T-cell (primary cell): ENCODE measurements at regions not wholly inside any gene's neighbourhood (a gene's known extent, or its start where the extent isn't known, plus 50 kb on each side); places are given as distances from the start of the nearest gene placed in this dataset.
A peak's percentile ranks its signal among the peaks of the same experiment; 100 is the strongest.

ENCODE experiments used
- ATAC-seq, 4 experiments: fragments of 200-7000 bp in 3 of 4; fragments of 150-1000 bp in 1 of 4; cut with Tn5 transposase; replicated peaks in 1 of 4; 1 replicate in 3 of 4; 2 replicates in 1 of 4; pipeline ENCODE4 v1.10.0; 2021; ENCODE audit warnings: moderate library complexity in 3 of 4, mild to moderate bottlenecking in 2 of 4, moderate number of reproducible peaks in 1 of 4
- CTCF ChIA-PET, 2 donors: fragments of 300-600 bp; sonication (Branson Sonifier 250); formaldehyde crosslinking; loops; one replicate each; lab custom pipeline; 2022; ENCODE audit warnings: antibody characterized with exemption in 2 of 2; lab: Charles Lee
- POLR2A ChIA-PET, 2 donors: fragments of 300-600 bp; sonication (Branson Sonifier 250); formaldehyde crosslinking; loops; one replicate each; lab custom pipeline; 2022; ENCODE audit warnings: antibody characterized with exemption in 2 of 2; lab: Charles Lee
- DNase-seq, 35 experiments: peaks; one replicate each; pipeline versions ENCODE4 v3.0.0 to v3.0.0-alpha.2; 2013 to 2023
- H3K27ac ChIP-seq: one replicate; pipeline ENCODE4 v1.5.1; 2013; ENCODE audit warnings: low read length
- H3K27me3 ChIP-seq, 2 experiments: replicated peaks in 1 of 2; 1 replicate in 1 of 2; 2 replicates in 1 of 2; pipeline versions ENCODE4 v1.6.1 to v1.7.0; 2013; ENCODE audit warnings: low read length in 1 of 2, mixed read lengths in 1 of 2; ENCODE audit not compliant: control insufficient read depth in 2 of 2, insufficient read depth in 2 of 2; ENCODE audit errors: extremely low read depth in 1 of 2
- H3K36me3 ChIP-seq, 2 donors: 1 replicate in 1 of 2; 2 replicates in 1 of 2; pipeline versions ENCODE4 v1.6.1 to v1.7.0; 2013; ENCODE audit warnings: low read length in 1 of 2; ENCODE audit not compliant: control insufficient read depth in 2 of 2, insufficient read depth in 1 of 2; ENCODE audit errors: extremely low read depth in 1 of 2
- H3K4me1 ChIP-seq, 2 experiments: 1 replicate in 1 of 2; 2 replicates in 1 of 2; pipeline versions ENCODE4 v1.6.1 to v1.7.0; 2013; ENCODE audit warnings: low read length in 2 of 2, mixed read lengths in 1 of 2; ENCODE audit not compliant: insufficient read depth in 2 of 2, control insufficient read depth in 1 of 2; ENCODE audit errors: extremely low read depth in 1 of 2
- H3K4me3 ChIP-seq, 2 donors: 1 replicate in 1 of 2; 2 replicates in 1 of 2; pipeline versions ENCODE4 v1.5.1 to v1.7.0; 2013; ENCODE audit warnings: mild to moderate bottlenecking in 2 of 2, low read length in 1 of 2, moderate library complexity in 1 of 2; ENCODE audit not compliant: control insufficient read depth in 1 of 2; ENCODE audit errors: extremely low read depth in 1 of 2
- H3K9me3 ChIP-seq: 2 replicates; pipeline ENCODE4 v1.7.0; 2013
- H3K27ac Mint-ChIP-seq, 2 donors: one replicate each; pipeline ENCODE4 v1.8.0; 2020 to 2021; ENCODE audit warnings: mild to moderate bottlenecking in 2 of 2, mixed read lengths in 2 of 2
- H3K27me3 Mint-ChIP-seq, 2 donors: one replicate each; pipeline ENCODE4 v1.8.0; 2021 to 2022; ENCODE audit warnings: mixed read lengths in 2 of 2
- H3K36me3 Mint-ChIP-seq: one replicate; pipeline ENCODE4 v1.8.0; 2021; ENCODE audit warnings: mixed read lengths
- H3K4me1 Mint-ChIP-seq, 3 donors: one replicate each; pipeline ENCODE4 v1.8.0; 2020 to 2022; ENCODE audit warnings: mixed read lengths in 3 of 3, mild to moderate bottlenecking in 1 of 3
- H3K4me3 Mint-ChIP-seq, 3 donors: one replicate each; pipeline ENCODE4 v1.8.0; 2020 to 2022; ENCODE audit warnings: mild to moderate bottlenecking in 3 of 3, mixed read lengths in 3 of 3, moderate library complexity in 3 of 3
- H3K9me3 Mint-ChIP-seq, 3 donors: one replicate each; pipeline ENCODE4 v1.8.0; 2020 to 2022; ENCODE audit warnings: mixed read lengths in 3 of 3
- WGBS: methylation state at CpG from one replicate; pipeline ENCODE4 v1.1.5; 2013; ENCODE audit warnings: missing lambda C conversion rate; ENCODE audit not compliant: insufficient coverage; 5-methylcytosine and 5-hydroxymethylcytosine counted together

- H3K27ac ChIP-seq, result no peak overlapping the region
- Mint-ChIP-seq H3K4me3 (no peak overlapping the region), H3K36me3 (no peaks in the 10 kb centered on the region), H3K27ac (no peak overlapping the region), H3K9me3 (no peaks in the 10 kb centered on the region), H3K4me1 (peaks cover 4 to 10% (median 6%) of the 10 kb centered on the region in 3 donors), H3K27me3 (peaks cover 15 to 19% of the 10 kb centered on the region in 2 donors)
- ChIA-PET POLR2A (no interaction called here), CTCF (interaction anchor here in 1 of 2 donors (0.7 kb wide), 1 partner anchor 19 kb away, joined by 3 read pairs; no protein-coding TSS in a partner anchor)
- H3K4me3 ChIP-seq, result no peak overlapping the region
- DNase-seq (no peak), ATAC-seq (no peak)
- H3K36me3 ChIP-seq, result no peaks in the 10 kb centered on the region
- H3K27me3 ChIP-seq, result peaks cover 0 to 28% of the 10 kb centered on the region in 2 experiments
- peaks cover 0 to 3% of the 10 kb centered on the region in 2 experiments for H3K4me1 ChIP-seq
- no CpG with 5 or more reads among the region's 2 CpGs for WGBS
- H3K9me3 ChIP-seq, result no peaks in the 10 kb centered on the region
Measured at GRCh38 chr6:138569554-138569953, 70.3 kb upstream of the NHSL1 start.

GRCh38 chr6:138569970-138570724 lies 70.9 kb upstream of the NHSL1 start:
- Histone ChIP-seq H3K4me3 (no peak overlapping the region), H3K27ac (no peak overlapping the region), H3K27me3 (peaks cover 0 to 22% of the 10 kb centered on the region in 2 experiments), H3K4me1 (peaks cover 0 to 3% of the 10 kb centered on the region in 2 experiments), H3K9me3 (no peaks in the 10 kb centered on the region), H3K36me3 (no peaks in the 10 kb centered on the region)
- no peaks in the 10 kb centered on the region for H3K9me3 Mint-ChIP-seq
- no peak overlapping the region for H3K27ac Mint-ChIP-seq
- no peak overlapping the region for H3K4me3 Mint-ChIP-seq
- WGBS, result 76% methylated on average over 5 of the region's 7 CpGs
- DNase-seq (no peak), ATAC-seq (no peak)
- no peaks in the 10 kb centered on the region for H3K36me3 Mint-ChIP-seq
- H3K27me3 Mint-ChIP-seq, result peaks cover 12 to 16% of the 10 kb centered on the region in 2 donors
- peaks cover 4 to 10% (median 6%) of the 10 kb centered on the region in 3 donors for H3K4me1 Mint-ChIP-seq
- ChIA-PET POLR2A (interaction anchor here in 1 of 2 donors (0.6 kb wide), 1 partner anchor 147 kb away, joined by 6 read pairs; no protein-coding TSS in a partner anchor), CTCF (interaction anchor here in 1 of 2 donors (0.7 kb wide), 1 partner anchor 18 kb away, joined by 3 read pairs; no protein-coding TSS in a partner anchor)

- CTCF ChIA-PET, result no interaction called here
- no CpG with 5 or more reads among the region's 4 CpGs for WGBS
- DNase-seq, result no peak
Measured at GRCh38 chr6:138570725-138571029, 71.4 kb upstream of the NHSL1 start.

GRCh38 chr6:138571181-138571580 lies 71.9 kb upstream of the NHSL1 start:
- Histone ChIP-seq H3K4me1 (peaks cover 0 to 3% of the 10 kb centered on the region in 2 experiments), H3K27me3 (peaks cover 0 to 17% of the 10 kb centered on the region in 2 experiments), H3K36me3 (no peaks in the 10 kb centered on the region), H3K27ac (no peak overlapping the region), H3K4me3 (no peak overlapping the region), H3K9me3 (no peaks in the 10 kb centered on the region)
- Mint-ChIP-seq H3K27me3 (peaks cover 12 to 16% of the 10 kb centered on the region in 2 donors), H3K4me3 (no peak overlapping the region), H3K9me3 (no peaks in the 10 kb centered on the region), H3K27ac (no peak overlapping the region), H3K36me3 (no peaks in the 10 kb centered on the region), H3K4me1 (peaks cover 4 to 10% (median 6%) of the 10 kb centered on the region in 3 donors)
- ATAC-seq (no peak), DNase-seq (no peak)
- no CpG with 5 or more reads among the region's 7 CpGs for WGBS
- ChIA-PET CTCF (interaction anchor here in 1 of 2 donors (0.6 kb wide), 1 partner anchor 193 kb away, joined by 3 read pairs; no protein-coding TSS in a partner anchor), POLR2A (no interaction called here)

More at GRCh38 chr6:138570725-138571029, 71.4 kb upstream of the NHSL1 start:
- H3K4me3 ChIP-seq, result no peak overlapping the region
- H3K36me3 Mint-ChIP-seq, result no peaks in the 10 kb centered on the region
- no peaks in the 10 kb centered on the region for H3K9me3 ChIP-seq
- no peak for ATAC-seq
- peaks cover 0 to 18% of the 10 kb centered on the region in 2 experiments for H3K27me3 ChIP-seq
- no peaks in the 10 kb centered on the region for H3K36me3 ChIP-seq
- POLR2A ChIA-PET, result interaction anchor here in 1 of 2 donors (0.6 kb wide), 1 partner anchor 148 kb away, joined by 6 read pairs; no protein-coding TSS in a partner anchor
- H3K4me1 Mint-ChIP-seq, result peaks cover 4 to 10% (median 6%) of the 10 kb centered on the region in 3 donors
- H3K27ac Mint-ChIP-seq, result no peak overlapping the region
- H3K9me3 Mint-ChIP-seq, result no peaks in the 10 kb centered on the region
- no peak overlapping the region for H3K27ac ChIP-seq
- no peak overlapping the region for H3K4me3 Mint-ChIP-seq
- H3K27me3 Mint-ChIP-seq, result peaks cover 12 to 16% of the 10 kb centered on the region in 2 donors
- peaks cover 0 to 3% of the 10 kb centered on the region in 2 experiments for H3K4me1 ChIP-seq

GRCh38 chr6:138571585-138572166 lies 72.4 kb upstream of the NHSL1 start:
- POLR2A ChIA-PET, result no interaction called here
- Mint-ChIP-seq H3K9me3 (no peaks in the 10 kb centered on the region), H3K4me1 (peaks cover 4 to 10% (median 6%) of the 10 kb centered on the region in 3 donors), H3K4me3 (no peak overlapping the region), H3K27me3 (peaks cover 12 to 16% of the 10 kb centered on the region in 2 donors), H3K36me3 (no peaks in the 10 kb centered on the region), H3K27ac (no peak overlapping the region)
- H3K27me3 ChIP-seq, result peaks cover 0 to 21% of the 10 kb centered on the region in 2 experiments
- ATAC-seq, result no peak
- no peak for DNase-seq
- CTCF ChIA-PET, result interaction anchor here in 1 of 2 donors (0.6 kb wide), 1 partner anchor 192 kb away, joined by 3 read pairs; no protein-coding TSS in a partner anchor
- 92% methylated on average over 4 of the region's 15 CpGs for WGBS
- H3K27ac ChIP-seq, result no peak overlapping the region
- H3K36me3 ChIP-seq, result no peaks in the 10 kb centered on the region
- peaks cover 0 to 3% of the 10 kb centered on the region in 2 experiments for H3K4me1 ChIP-seq
- no peaks in the 10 kb centered on the region for H3K9me3 ChIP-seq
- H3K4me3 ChIP-seq, result no peak overlapping the region

GRCh38 chr6:138572167-138572875 lies 73.0 kb upstream of the NHSL1 start:
- ChIA-PET CTCF (no interaction called here), POLR2A (interaction anchor here in 1 of 2 donors (0.6 kb wide), 1 partner anchor 1359 kb away, joined by 5 read pairs; no protein-coding TSS in a partner anchor)
- H3K36me3 ChIP-seq, result no peaks in the 10 kb centered on the region
- H3K27ac ChIP-seq, result no peak overlapping the region
- ATAC-seq (peak in 2 of 4 experiments; percentile 46 to 69), DNase-seq (peak in 2 of 35 experiments; percentile 4 to 8)
- peaks cover 0 to 3% of the 10 kb centered on the region in 2 experiments for H3K4me1 ChIP-seq
- Mint-ChIP-seq H3K27ac (no peak overlapping the region), H3K27me3 (peaks cover 12 to 13% of the 10 kb centered on the region in 2 donors), H3K9me3 (no peaks in the 10 kb centered on the region), H3K36me3 (no peaks in the 10 kb centered on the region), H3K4me3 (no peak overlapping the region), H3K4me1 (peaks cover 4 to 10% (median 6%) of the 10 kb centered on the region in 3 donors)
- H3K9me3 ChIP-seq, result no peaks in the 10 kb centered on the region
- H3K4me3 ChIP-seq, result no peak overlapping the region
- peaks cover 0 to 17% of the 10 kb centered on the region in 2 experiments for H3K27me3 ChIP-seq
- 39% methylated on average over 14 of the region's 19 CpGs for WGBS
